HG03064 (cell line): ENCODE measurements at regions not wholly inside any gene's neighbourhood (a gene's known extent, or its start where the extent isn't known, plus 50 kb on each side); places are given as distances from the start of the nearest gene placed in this dataset.

Experiments used
- ATAC-seq: cut with Tn5 transposase; IDR thresholded peaks from one replicate; pipeline ENCODE4 v1.9.1; 2021; ENCODE audit warnings: low read depth; ENCODE audit not compliant: unreplicated experiment

- ATAC-seq: no peak
Measured at GRCh38 chr15:93894438-93895036, 336.8 kb upstream of the MCTP2 start.

DNA sequence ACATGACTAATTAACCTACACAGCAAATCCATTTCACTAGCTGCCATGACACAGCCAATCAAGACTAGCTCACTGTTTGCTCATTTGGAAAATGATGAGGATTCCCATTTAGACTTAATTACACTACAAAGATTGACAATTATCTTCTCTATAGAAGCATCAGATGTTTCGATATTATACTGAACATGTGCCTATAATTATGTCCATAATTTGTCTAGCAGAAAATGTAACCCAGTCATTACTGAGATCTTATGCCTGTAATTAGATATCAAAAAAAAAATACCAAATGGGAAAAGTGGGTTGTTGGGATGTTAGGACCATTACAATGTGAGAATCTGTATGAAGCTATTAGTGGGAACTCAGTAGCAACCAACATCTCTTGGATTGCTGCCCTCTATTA, 344.2 kb upstream of the MCTP2 start:
- ATAC-seq: no peak

DNA sequence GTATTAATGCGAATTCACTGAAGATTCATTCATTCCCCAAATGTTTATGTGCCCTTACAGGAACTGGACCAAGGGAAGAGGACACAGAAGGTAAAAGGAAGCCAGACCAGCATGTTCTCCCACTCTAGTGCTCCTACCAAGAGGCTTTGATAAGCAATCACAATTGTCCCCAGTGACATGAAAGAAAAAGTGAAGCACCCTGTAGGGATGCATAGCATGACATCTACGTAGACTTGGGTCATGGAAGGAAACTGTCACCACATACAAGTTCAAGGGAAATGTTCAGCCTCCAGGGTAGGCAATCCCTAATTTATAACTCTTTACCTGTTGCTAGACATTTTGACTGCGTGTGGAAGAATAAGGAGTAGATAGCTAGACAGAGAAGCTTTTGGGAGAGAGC, 348.6 kb upstream of the MCTP2 start:
- no peak for ATAC-seq

DNA sequence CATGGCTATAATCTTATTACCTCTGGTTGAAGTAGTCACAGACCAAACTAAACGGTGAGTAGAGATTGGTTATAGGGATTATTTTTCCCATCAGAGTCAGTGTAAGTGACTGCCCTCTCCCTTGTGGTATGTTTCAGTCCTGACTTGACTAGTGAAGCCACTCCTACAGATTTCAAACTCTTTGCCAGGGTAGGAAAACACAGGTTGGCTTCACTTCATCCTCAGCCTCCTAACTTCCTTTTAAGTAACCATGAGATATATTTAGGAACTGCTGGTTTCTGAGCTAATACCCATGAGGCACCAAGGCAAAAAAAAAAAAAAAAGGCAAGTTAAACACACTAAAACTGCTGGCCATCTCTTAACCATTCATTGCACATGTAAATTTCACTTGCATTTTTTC, 349.2 kb upstream of the MCTP2 start:
- ATAC-seq: no peak

DNA sequence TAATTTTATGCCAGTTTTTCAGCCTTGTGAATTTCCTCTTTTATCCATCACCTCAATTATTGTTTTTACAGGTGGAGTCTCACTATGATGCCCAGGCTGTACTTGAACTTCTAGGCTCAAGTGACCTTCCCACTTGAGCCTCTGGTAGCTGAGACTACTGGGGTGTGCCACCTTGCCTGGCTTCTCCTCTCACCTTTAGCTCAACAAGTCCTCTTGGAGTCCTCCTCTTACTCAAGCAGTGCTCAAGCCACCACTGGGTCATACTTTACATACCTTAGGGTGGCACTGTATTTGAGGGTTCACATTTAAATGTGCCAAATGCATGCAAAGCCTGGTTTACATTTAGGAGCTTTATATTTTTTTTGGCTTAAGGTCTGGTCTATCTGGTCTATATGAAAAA, 350.1 kb upstream of the MCTP2 start:
- ATAC-seq: no peak

- ATAC-seq: no peak
Measured at GRCh38 chr15:93880358-93880757, 351.0 kb upstream of the MCTP2 start.

GRCh38 chr15:93870583-93870982, 360.8 kb upstream of the MCTP2 start:
- ATAC-seq: no peak

DNA sequence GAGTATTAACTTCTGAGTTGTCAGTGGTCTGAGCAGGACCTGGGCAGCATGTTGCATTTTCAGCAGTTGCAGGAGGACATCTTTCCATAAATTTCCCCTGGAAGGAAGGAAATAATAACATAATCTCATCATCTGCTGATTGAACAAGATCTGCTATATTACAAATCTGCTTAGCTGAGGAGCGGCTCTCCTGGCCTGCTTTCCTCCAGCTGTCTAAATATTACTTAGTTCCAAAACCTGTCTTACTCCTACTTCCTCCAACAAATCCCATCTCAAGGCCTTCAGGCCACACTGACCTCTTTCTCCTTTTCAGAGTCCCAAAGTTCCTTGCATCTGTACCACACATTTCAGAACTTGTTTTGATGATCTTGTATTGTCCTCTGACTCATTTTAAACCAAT, 364.4 kb upstream of the MCTP2 start:
- ATAC-seq: no peak

- ATAC-seq: no peak
Measured at GRCh38 chr15:93866476-93866875, 364.9 kb upstream of the MCTP2 start.

DNA sequence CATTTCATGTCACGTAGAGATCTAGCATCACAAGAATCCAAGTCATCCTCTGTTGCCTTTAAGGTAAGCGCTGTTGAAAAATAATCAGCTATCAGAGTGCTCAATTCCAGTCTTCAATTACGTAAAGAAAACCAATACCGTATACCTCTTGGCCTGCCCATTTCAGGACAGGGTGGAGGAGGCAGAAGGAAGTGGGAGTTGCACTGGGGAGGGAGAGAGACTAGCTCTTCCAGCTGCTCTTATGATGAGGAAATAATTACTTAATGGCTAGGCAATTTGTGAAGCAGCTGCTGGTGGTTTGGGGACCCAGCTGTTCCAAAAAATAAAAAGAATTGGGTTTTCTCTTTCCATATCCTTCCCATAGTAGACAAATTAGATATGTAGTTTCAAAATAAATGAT, 365.8 kb upstream of the MCTP2 start:
- no peak for ATAC-seq

GRCh38 chr15:93862791-93863190, 368.6 kb upstream of the MCTP2 start:
- no peak for ATAC-seq

- ATAC-seq: no peak
Measured at GRCh38 chr15:93861956-93862741, 369.2 kb upstream of the MCTP2 start.

DNA sequence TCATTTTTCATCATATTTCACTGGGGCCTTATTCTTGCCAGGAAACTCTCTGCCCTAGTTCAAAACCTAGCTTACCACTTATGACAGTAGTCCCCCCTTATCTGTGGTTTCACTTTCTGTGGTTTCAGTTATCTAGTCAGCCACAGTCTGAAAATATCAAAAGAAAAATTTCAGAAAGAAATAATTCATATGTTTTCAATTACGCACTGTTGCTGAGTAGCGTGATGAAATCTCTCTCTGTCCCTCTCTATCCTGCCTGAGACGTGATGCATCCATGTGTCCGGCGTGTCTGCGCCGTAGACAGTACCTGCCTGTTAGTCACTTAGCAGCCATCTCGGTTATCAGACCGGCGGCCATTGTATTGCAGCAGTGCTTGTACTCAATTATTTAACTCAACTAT, 369.9 kb upstream of the MCTP2 start:
- ATAC-seq: no peak

DNA sequence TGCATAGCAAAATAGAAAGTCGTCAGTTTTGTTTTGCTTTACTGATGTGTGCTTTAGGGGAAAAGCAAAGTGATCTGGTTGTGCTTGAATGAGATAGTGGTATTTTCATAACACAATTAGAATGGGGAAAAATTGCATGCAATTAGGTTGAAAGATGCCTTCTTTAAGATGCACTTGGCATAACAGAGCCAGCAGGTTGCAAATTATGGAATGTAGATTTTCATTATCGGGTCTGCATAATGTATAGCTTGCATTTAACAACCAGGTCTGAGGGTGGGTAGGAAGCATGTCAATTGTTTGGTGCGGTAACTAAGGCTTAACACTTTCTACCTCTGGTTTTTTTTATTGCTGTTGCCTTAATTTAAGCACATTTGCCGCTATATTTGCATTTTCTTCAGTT, 370.7 kb upstream of the MCTP2 start:
- no peak for ATAC-seq

GRCh38 chr15:93859176-93859575, 372.2 kb upstream of the MCTP2 start:
- no peak for ATAC-seq

- ATAC-seq: no peak
Measured at GRCh38 chr15:93855181-93855826, 376.1 kb upstream of the MCTP2 start.

DNA sequence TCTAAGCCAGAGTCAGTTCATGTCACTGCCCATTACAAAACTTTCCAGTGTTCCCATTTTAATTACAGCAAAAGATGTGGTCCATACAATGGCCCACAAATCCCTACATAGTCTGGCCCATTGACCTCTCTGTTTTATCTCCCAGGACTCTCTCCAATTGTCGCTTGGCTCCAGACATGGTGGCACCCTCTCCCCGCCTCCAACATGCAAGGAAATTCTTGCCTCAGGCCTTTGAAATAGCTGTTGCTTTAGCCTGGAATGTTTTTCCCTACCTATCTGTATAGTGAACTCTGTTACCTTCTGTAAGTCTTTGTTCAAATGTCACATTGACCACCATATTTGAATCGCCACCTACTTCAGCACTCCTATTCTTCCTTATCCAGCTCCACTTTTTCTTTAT, 377.3 kb upstream of the MCTP2 start:
- ATAC-seq: no peak

GRCh38 chr15:93852761-93853160, 378.6 kb upstream of the MCTP2 start:
- no peak for ATAC-seq

DNA sequence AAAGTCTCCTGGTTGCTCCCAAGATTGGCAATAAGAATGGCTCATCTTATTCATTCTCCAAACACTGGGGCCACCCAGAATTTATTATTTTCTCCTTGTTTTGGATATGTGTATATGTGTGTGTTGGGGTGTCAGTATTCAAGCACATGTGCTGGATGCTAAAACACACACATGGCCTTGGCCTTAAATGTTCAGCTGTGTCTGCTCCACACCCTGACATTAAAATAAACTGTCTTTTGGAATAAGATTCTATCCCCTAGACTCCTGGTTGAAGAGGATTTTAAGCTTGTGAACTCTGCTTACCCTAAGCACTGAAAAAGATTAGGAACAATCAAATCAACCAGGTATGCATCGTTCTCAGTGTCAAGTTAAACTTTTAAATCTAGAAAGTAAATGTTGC, 382.9 kb upstream of the MCTP2 start:
- ATAC-seq: no peak

DNA sequence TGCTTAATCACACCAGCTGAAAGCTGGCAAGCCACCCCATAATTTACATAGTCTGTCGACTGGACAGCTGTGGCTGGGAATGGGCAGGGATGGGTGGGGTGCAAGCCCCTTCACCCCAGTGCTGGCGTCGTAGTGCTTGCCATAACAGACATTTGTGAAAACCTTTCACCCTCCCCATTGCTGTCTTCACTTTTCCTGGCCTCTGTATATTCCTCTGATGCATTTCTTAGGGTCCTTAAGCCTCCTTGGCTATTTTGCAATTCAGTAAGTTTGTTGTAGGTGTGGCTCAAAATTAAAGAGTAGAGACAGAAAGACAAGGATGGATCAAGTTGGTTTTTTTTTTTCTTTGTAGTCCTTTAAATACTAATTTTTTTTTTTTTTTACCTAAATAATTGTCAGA, 383.3 kb upstream of the MCTP2 start:
- ATAC-seq: no peak

GRCh38 chr15:93846148-93846547, 385.2 kb upstream of the MCTP2 start:
- ATAC-seq: no peak

GRCh38 chr15:93837450-93837849, 393.9 kb upstream of the MCTP2 start:
- no peak for ATAC-seq
